Testis (tissue), 2 donors: ENCODE measurements at regions not wholly inside any gene's neighbourhood (a gene's known extent, or its start where the extent isn't known, plus 50 kb on each side); places are given as distances from the start of the nearest gene placed in this dataset.
"Not testable (repeated sequence)": the region's sequence is repeated elsewhere in the genome, so short reads cannot be mapped to it uniquely, and the experiment has no call there.

Experiments
- CTCF ChIP-seq, 3 experiments: fragments of 450-650 bp in 2 of 3; fragments of 200-600 bp in 1 of 3; sonication (generic) in 1 of 3; IDR thresholded peaks; one replicate each; pipeline ENCODE4 v1.5.1; 2016 to 2019; ENCODE audit warnings: antibody characterized with exemption in 3 of 3, mild to moderate bottlenecking in 2 of 3, moderate library complexity in 1 of 3
- POLR2A ChIP-seq: fragments of 450-650 bp; IDR thresholded peaks from one replicate; pipeline ENCODE4 v1.6.1; 2017; ENCODE audit warnings: antibody characterized with exemption, mild to moderate bottlenecking, moderate library complexity

GRCh38 chr15:77926789-77927188 lies 150.7 kb downstream of the TBC1D2B start:
- not testable (repeated sequence) for TF ChIP-seq CTCF (IDR thresholded peaks at IDR 0.05); POLR2A
